PFSK-1 (cell line): ENCODE measurements at regions not wholly inside any gene's neighbourhood (a gene's known extent, or its start where the extent isn't known, plus 50 kb on each side); places are given as distances from the start of the nearest gene placed in this dataset.

ENCODE experiments used
- FOXP2 ChIP-seq: optimal IDR thresholded peaks from 2 replicates; pipeline ENCODE3; 2011; ENCODE audit warnings: borderline replicate concordance, control low read depth, inconsistent platforms; ENCODE audit not compliant: insufficient read depth; ENCODE audit errors: extremely low read length, extremely low read depth
- POLR2AphosphoS5 ChIP-seq: IDR thresholded peaks from 2 replicates; pipeline ENCODE4 v1.6.1; 2012; ENCODE audit warnings: low read depth, mild to moderate bottlenecking, control low read depth, low read length, moderate library complexity
- REST ChIP-seq, 2 experiments: IDR thresholded peaks; 2 replicates each; pipeline versions ENCODE4 v1.6.1 to v1.8.0; 2011 to 2012; ENCODE audit warnings: low read depth in 2 of 2, low read length in 2 of 2, control low read depth in 1 of 2, inconsistent platforms in 1 of 2, mild to moderate bottlenecking in 1 of 2, moderate library complexity in 1 of 2; ENCODE audit not compliant: insufficient read depth in 1 of 2
- SIN3A ChIP-seq: IDR thresholded peaks from 2 replicates; pipeline ENCODE4 v1.6.1; 2012; ENCODE audit warnings: mild to moderate bottlenecking, low read length, moderate library complexity, borderline replicate concordance; ENCODE audit not compliant: insufficient read depth
- TAF1 ChIP-seq: IDR thresholded peaks from 2 replicates; pipeline ENCODE4 v1.6.1; 2012; ENCODE audit warnings: low read length, control low read depth, borderline replicate concordance; ENCODE audit not compliant: insufficient read depth

- TF ChIP-seq TAF1 (no peak), REST (IDR thresholded peaks at IDR 0.05; ENCODE audit: insufficient read depth in 1 of 2, low read depth in 2 of 2, low read length in 2 of 2) (no peak), POLR2AphosphoS5 (no peak), FOXP2 (no peak), SIN3A (no peak)
Measured at GRCh38 chr5:5810461-5810860, 388.0 kb downstream of the ICE1 start.

DNA sequence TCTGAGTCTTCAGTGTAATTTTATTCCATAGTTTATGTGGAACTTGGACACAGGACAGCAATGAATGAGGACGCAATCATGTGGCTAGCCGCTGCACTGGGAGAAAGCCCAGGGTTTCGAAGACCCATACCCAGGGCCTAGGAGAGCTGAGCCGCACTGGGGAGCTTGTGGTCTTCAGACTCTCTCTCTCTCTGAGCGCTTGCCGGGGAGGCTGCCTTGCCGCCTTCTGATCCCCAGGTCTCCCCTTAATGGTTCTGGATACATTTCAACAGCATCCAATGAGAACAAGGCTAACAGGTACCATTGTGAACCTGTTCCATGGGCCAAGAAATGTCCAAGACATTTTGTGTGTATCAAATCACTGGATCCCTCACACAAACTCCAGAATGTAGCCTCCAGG, 383.4 kb downstream of the ICE1 start:
- no peak for TF ChIP-seq REST (IDR thresholded peaks at IDR 0.05; ENCODE audit: insufficient read depth in 1 of 2, low read depth in 2 of 2, low read length in 2 of 2)
- no peak for TF ChIP-seq FOXP2
- no peak for TF ChIP-seq POLR2AphosphoS5
- TF ChIP-seq TAF1: no peak
- TF ChIP-seq SIN3A: no peak

GRCh38 chr5:5804478-5805233, 382.2 kb downstream of the ICE1 start:
- TF ChIP-seq TAF1 (no peak), FOXP2 (no peak), SIN3A (no peak), POLR2AphosphoS5 (no peak), REST (IDR thresholded peaks at IDR 0.05; ENCODE audit: insufficient read depth in 1 of 2, low read depth in 2 of 2, low read length in 2 of 2) (no peak)

DNA sequence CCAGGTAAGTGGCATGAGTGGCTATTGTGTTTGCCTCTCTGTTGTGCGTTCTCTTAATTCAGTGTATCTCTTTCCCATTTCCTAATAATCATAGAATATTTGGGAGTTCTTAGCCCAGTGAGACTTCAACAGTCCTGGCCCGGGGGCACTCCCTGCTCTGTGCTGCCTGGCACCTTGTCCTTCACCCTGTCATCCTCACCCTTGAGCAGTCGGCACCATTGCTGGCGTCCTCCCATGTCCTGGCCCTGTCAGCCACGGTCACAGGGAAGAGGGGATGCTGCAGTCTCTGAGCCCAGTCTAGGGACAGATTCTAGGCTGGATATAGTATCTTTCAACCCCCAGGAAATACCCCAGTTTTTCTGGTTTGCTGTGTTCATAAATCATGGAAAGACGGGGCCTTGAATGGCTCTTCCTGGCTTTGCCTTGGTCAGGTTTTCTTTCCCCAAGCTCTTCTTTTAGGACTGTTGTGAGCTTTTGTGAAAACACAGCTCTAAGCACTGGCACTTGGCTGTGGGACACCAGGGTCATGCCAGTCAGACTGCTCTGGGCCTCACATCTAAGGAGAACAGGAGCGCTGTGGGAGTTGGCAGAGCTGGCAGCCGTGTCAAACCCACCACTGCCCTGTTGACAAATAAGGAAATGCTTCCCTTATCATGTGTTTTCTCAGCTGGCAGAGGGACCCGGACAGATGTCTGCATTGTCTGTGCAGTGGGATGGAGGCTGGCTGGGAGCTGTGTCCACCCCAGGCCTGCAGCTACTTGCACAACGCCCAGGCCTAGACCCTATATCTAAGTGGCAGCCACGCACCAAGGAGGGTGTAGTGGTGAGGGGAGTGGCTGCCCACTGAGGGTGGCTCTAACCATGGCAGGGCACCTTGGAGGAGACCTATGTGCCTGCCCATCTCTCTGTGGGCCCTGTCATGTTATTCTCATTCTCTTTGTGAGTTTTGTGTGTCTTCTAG, 378.6 kb downstream of the ICE1 start:
- TF ChIP-seq SIN3A (no peak), TAF1 (no peak), FOXP2 (no peak), POLR2AphosphoS5 (no peak), REST (IDR thresholded peaks at IDR 0.05; ENCODE audit: insufficient read depth in 1 of 2, low read depth in 2 of 2, low read length in 2 of 2) (no peak)
